ENCODE measurements at regions not wholly inside any gene's neighbourhood (a gene's known extent, or its start where the extent isn't known, plus 50 kb on each side); places are given as distances from the start of the nearest gene placed in this dataset.
"Not testable (repeated sequence)": the region's sequence is repeated elsewhere in the genome, so short reads cannot be mapped to it uniquely, and the experiment has no call there.

GRCh38 chr21:13854638-13855037 lies 245.1 kb downstream of the POTED start:
- no peak overlapping the region for H3K4me3 ChIP-seq (ENCODE audit: low read length)
- TF ChIP-seq CTCF (IDR thresholded peaks at IDR 0.05; ENCODE audit: insufficient read depth, low read depth, low read length, missing control alignments), result no peak
- no peak for DNase-seq (ENCODE audit: low read depth)

- not testable (repeated sequence) for H3K4me3 ChIP-seq (ENCODE audit: low read length); DNase-seq (ENCODE audit: low read depth)
Measured at GRCh38 chr21:13850808-13851207, 241.2 kb downstream of the POTED start.

- DNase-seq (ENCODE audit: low read depth); H3K4me3 ChIP-seq (ENCODE audit: low read length): not testable (repeated sequence)
Measured at GRCh38 chr21:13849489-13849888, 239.9 kb downstream of the POTED start.

- not testable (repeated sequence) for H3K4me3 ChIP-seq (ENCODE audit: low read length); DNase-seq (ENCODE audit: low read depth)
Measured at GRCh38 chr21:13846718-13847117, 237.1 kb downstream of the POTED start.

- not testable (repeated sequence) for H3K4me3 ChIP-seq (ENCODE audit: low read length); DNase-seq (ENCODE audit: low read depth)
Measured at GRCh38 chr21:13844574-13844973, 235.0 kb downstream of the POTED start.

- not testable (repeated sequence) for H3K4me3 ChIP-seq (ENCODE audit: low read length); DNase-seq (ENCODE audit: low read depth)
Measured at GRCh38 chr21:13843081-13843480, 233.5 kb downstream of the POTED start.

GRCh38 chr21:13827666-13828065 lies 218.1 kb downstream of the POTED start:
- not testable (repeated sequence) for H3K4me3 ChIP-seq (ENCODE audit: low read length); DNase-seq (ENCODE audit: low read depth)

- no peak for DNase-seq (ENCODE audit: low read depth)
- no peak for TF ChIP-seq CTCF (IDR thresholded peaks at IDR 0.05; ENCODE audit: insufficient read depth, low read depth, low read length, missing control alignments)
- no peak overlapping the region for H3K4me3 ChIP-seq (ENCODE audit: low read length)
Measured at GRCh38 chr21:13827201-13827600, 217.6 kb downstream of the POTED start.

GRCh38 chr21:13826511-13826910 lies 216.9 kb downstream of the POTED start:
- H3K4me3 ChIP-seq (ENCODE audit: low read length); DNase-seq (ENCODE audit: low read depth): not testable (repeated sequence)

GRCh38 chr21:13825218-13825778 lies 215.7 kb downstream of the POTED start:
- not testable (repeated sequence) for H3K4me3 ChIP-seq (ENCODE audit: low read length); DNase-seq (ENCODE audit: low read depth)

- not testable (repeated sequence) for DNase-seq (ENCODE audit: low read depth); H3K4me3 ChIP-seq (ENCODE audit: low read length)
Measured at GRCh38 chr21:13820286-13820685, 210.7 kb downstream of the POTED start.

GRCh38 chr21:13812191-13812590 lies 202.6 kb downstream of the POTED start:
- H3K4me3 ChIP-seq (ENCODE audit: low read length); DNase-seq (ENCODE audit: low read depth): not testable (repeated sequence)

- H3K4me3 ChIP-seq (ENCODE audit: low read length); DNase-seq (ENCODE audit: low read depth): not testable (repeated sequence)
Measured at GRCh38 chr21:13810559-13810958, 201.0 kb downstream of the POTED start.

- not testable (repeated sequence) for H3K4me3 ChIP-seq (ENCODE audit: low read length)
Measured at GRCh38 chr21:13806444-13806843, 196.9 kb downstream of the POTED start.

GRCh38 chr21:13802757-13803156 lies 193.2 kb downstream of the POTED start:
- not testable (repeated sequence) for H3K4me3 ChIP-seq (ENCODE audit: low read length)

More at GRCh38 chr21:13806444-13806843, 196.9 kb downstream of the POTED start:
- not testable (repeated sequence) for DNase-seq (ENCODE audit: low read depth)

More at GRCh38 chr21:13802757-13803156, 193.2 kb downstream of the POTED start:
- DNase-seq (ENCODE audit: low read depth), result not testable (repeated sequence)
